ENCODE measurements at regions not wholly inside any gene's neighbourhood (a gene's known extent, or its start where the extent isn't known, plus 50 kb on each side); places are given as distances from the start of the nearest gene placed in this dataset.

DNA sequence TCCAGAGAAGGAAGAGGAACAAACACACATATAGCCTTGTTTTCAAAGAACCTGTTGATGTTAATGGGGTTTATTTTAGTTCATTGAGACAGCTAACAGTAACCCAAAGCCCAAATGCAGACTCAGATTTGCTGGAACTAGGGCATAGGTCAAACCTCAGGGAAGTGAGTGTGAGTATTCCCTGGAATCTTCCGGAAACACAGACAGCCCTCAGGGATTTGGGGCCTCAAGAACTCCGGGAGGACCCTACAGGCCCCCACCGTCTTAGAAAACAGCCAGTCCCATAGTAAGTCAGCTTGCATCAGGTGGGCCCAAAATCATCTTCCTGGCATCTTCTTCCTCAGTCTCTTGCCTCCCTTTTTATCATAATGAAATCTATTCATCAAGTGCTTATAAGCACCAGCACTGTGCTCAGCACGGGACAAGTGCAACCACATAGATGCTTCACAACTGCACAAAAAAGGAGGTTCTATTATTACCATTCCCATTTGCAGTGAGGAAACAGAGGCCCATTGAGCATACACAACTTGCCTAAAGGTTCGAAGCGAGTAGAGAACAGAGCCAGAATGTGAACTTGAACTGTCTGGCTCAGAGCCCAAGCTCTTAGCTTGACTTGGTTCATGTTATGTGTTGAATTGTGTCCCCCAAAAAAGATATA, 50.2 kb upstream of the BCL11A start:
- DNase-seq: no peak

DNA sequence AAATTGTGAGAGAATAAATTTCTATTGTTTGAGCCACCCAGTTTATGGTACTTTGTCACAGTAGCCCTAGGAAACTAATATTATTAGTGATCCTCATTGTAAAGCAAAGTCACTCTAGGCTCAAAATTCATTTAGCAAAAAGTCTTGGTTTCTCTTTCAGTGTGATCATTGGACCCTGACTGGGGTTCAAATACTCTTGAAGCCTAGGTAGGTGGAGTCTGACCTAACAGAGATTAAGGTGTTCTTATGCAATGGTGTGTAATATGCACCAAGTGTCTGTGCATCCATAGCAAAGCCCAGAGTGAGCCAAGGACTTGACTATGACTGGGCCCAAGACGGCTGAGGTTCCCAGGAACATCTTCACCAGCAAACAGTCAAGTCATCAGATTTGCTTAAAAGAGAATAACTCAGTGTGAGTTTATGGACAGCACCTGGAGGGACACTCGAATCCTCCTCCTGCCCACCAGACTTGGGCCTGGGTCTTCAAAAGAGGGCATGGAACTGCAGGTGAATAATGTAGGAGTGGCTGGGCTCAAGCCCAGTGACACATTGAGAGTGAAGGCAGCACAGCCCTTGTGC, 51.1 kb upstream of the BCL11A start:
- DNase-seq: no peak

DNA sequence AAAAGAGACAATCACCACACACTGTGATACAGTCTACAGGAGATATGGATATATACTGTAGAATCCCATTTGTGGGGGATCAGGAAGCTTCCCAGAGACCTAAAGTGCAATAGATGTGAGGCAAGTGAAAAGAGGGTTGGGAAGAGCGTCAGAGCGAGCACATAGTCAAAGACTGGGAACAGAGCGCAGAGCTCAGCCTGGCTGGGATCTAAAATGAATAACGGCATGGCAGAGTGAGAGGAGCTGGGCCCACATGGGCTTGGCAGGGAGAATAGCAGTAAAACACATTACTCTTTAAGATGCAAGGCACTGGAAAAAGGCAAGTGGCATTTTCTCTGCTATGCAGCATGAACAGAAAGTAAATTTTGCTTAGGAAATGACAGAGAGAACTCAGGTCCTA, 52.4 kb upstream of the BCL11A start:
- no peak for DNase-seq

DNA sequence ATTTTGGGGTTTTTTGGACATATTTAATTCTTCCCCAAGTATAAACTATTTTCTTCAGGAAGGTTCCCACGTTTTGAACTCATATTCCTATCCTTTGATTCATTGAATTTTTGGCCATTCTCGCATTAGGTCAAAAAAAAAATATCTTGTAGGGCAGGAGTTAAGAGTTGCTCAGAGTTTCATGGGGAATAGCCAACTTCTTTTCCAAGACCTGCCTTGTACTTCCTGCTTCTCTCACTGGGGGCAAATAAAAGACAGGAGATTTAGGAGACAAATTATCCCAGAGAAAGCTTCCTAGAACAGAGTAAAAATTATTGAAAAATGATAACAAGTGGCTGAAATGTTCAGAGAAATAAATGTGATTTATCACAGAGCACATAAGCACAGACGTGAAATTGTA, 55.2 kb upstream of the BCL11A start:
- DNase-seq: no peak

DNA sequence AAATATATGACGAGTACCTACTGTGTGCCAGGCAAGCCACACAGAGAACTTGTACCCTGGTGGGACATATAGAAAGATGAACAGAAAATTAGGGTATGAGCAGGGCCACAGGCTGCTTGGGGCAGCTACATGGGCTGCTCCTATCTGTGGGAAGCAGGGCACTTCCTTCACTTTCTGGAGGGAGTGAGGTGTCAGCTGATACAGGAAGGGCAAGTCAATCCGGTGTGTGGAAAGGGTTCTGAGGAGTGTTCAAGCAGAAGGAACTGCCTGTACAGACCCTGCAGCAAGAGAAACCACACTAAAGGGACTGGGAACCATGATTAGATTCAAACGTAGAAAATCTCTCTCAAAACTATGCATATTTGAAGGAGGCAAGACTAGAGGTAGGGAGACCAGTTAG, 58.6 kb upstream of the BCL11A start:
- no peak for DNase-seq

DNA sequence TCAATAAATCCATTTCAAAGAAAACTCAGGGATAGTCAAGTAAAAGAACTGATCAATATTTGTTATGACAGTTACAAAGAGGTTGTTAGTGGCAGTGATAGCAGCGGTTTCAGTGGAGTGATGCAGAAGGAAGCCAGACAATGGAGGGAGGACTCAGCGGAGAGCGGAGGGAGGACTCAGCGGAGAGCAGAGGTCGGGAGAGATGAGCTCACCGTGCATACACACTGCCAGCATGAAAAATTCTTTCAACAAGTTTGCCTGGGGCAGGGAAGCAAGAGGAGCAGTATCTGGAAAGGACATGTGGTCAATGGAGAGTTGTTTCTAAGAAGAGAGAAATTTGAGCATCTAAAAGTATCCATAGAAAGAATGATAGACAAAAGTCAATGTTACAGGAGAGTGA, 60.9 kb upstream of the BCL11A start:
- no peak for DNase-seq

DNA sequence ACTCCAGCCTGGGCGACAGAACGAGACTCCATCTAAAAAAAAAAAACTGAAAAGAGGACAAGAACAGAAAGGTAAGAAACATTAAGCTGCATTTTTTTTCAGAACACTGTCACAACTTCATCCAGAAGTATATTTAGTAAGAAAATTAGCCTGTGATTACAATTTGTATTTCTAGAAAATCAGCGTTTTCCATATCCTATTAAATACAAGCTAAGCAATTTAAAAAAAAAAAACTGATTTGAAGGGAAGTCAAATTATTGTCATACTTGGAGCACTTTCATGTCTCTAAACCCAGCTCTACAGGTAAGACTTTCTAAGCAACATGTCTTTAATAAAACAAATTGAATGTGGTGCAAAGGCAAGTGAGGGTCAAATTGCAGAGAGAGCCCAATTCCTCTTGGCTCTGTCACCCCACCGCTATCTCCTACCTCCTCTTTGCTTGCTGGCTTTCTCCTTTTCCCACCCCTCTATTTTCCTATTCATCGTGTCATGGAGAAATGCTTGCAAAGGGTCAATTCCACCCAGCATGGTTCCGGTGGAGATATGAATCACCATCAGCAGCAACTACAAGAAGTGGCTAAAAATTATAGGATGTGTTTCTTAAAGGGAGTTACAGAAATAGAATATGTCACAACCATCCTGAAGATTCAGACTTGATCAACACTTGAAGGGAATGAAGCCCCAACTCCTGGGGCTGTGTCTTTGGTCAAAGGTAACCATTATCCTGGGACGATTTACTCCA, 68.4 kb upstream of the BCL11A start:
- DNase-seq: no peak

DNA sequence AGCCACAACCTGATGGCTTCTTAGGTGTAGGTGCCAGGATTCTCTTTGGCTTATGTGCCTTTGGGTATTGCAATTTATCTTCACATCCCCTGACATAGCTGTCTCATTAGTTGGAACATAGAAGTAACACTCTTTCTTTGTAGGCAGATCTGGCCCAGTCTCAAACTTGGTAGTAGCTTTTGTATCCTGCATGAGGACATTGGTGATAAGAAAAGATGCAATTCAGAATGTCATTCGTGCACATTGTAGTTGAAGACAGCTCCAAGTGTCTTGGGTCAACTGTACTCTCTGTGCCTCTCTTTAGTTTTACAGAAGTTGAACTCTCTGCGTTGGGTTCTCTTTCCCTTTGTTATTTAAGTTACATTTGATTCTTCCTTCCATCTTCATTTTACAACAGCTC, 69.6 kb upstream of the BCL11A start:
- DNase-seq: no peak

DNA sequence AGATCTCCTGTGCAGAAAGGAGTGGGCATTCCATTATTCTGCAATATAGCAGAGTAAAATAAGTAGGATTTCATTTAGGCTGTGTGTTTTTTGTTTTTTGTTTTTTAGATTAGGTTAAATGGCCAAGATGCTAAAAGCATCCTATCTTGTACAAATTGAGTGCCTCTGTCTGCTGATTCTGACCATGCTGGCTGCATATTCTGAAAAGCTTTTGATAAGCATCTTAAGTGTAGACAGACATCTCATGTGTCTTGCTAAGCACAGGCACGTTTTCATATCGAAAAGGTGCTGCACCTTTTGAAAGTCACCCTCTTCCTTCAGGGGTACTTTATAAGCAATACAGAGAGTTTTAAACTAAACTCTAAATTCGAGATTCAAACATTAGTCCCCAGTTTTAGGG, 74.0 kb upstream of the BCL11A start:
- no peak for DNase-seq

DNA sequence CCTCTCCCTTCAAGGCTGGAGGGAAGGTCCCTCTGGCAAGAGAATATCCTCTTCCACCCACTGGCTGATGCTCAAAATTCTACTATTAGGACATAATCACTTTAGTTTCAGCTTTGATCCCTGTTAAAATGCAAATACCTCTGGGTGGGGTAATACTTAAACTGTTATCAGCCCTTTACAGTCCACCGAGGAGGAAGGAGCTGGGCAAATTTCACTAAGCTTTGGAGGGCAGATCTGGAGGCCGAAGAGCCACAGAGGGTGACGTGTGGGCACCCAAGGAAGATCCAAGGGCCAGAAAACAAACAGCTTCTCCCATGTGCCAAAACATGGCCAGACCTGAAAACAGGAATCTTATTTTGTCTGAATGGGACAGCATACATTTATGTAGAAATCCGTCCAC, 74.6 kb upstream of the BCL11A start:
- no peak for DNase-seq

DNA sequence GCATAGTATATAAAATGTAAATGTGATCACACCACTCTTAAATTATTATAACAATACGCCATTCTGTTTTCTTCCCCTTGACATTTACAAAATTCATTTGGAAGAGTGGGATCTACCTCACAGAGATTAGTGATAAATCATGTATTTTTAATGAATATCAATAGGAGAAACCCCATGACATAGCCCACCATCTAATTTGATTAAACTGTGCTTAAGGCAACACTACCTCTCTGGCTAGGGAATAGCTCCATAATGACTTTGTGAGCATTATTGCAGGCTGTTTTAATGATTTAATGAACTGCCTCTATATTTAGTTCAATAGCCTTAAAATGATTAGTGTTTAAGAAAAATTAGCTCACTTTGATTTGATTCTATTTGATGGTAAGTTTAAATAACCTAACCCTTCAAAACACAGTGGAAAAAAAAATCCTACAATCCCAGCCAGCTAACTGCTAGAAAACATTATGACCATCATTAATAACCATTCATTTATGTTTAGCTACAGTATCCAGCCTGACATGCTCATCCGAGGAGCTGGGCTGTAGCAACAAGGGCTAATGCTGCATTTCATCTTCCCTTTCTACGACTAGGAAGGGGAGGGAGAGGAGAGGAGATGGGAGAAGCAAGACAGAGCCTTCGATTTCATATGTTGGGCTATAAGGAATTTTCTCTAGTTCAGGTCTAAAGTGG, 75.3 kb upstream of the BCL11A start:
- no peak for DNase-seq

DNA sequence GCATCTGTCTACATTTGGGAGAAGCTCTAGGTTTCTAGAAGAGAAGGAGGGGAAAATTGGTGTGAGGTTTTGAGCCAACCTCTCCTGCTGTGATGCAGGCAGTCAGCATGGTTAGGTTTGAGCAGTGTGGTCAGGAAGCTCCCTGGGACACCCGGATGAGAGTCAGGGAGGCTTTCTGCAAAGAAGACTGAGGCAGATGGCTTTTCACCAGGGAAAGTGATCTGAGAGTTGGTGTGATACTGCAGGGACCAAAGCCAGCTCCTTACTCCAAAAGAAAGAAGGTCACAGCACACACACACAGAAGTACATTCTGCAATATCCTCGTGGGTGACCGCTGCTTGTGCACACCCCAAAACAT, 75.8 kb upstream of the BCL11A start:
- DNase-seq: no peak

DNA sequence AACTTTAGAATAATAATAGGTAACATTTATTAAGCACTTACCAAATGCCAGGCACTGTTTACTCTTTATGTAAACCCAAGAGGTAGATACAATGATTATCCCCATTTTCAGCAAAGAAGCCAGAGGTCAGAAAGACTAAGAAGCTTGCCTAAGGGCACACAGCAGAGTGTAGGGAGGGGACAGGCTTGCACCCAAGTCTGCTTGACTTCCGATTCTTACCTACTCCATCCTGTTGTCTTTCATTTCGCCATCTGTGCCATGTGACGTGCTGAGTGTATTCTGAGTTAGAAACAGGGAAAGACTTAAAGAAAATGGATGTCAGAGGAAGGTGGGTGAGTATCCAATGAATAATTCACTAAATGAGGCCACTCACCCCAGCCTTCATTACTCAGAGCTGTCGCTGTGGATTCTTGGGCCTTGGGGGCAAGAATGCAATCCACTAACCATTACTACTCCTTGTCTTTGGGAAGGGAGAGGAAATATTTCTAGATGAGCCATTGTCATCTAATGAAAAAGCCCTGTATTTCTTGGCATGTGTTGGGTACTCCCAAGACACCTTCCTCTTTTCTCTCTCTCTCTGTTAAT, 76.4 kb upstream of the BCL11A start:
- DNase-seq: no peak

DNA sequence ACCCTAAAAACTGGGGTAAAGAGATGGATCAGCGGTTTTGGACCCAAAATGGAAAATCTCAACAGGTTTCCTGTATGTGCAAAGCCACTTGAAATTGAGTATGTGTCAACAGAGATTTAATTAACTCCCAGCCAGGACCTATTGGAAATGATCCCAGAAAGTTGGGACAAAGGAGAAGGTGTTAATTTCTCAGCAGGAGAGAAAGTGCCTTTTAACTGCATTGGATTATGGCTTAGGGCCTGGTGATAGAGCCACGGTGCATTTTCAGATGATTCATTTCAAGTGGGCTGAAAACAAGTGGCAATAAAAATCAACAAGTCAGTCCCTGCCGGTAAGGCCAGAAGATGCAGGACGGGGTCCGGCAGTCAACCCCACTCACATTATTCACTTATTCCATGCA, 80.2 kb upstream of the BCL11A start:
- no peak for DNase-seq

DNA sequence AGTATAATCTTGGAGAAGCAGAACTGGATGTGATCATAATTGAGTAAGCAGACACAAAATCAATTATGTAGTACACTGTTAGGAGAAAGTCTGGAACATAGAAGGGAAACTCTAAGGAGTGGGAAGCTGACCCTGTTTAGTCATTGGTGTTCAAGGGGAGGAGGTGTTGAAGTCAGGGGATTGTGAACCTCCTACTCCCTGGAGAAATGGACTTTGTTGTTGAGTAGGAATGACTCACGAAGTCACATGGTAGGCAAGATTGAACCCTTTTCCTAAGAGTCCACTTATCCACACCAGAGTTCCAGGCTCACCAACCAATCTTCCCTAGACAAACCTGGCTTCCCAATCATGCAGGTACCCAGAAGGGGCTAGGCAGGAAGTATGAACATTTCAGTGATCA, 81.0 kb upstream of the BCL11A start:
- DNase-seq: no peak

DNA sequence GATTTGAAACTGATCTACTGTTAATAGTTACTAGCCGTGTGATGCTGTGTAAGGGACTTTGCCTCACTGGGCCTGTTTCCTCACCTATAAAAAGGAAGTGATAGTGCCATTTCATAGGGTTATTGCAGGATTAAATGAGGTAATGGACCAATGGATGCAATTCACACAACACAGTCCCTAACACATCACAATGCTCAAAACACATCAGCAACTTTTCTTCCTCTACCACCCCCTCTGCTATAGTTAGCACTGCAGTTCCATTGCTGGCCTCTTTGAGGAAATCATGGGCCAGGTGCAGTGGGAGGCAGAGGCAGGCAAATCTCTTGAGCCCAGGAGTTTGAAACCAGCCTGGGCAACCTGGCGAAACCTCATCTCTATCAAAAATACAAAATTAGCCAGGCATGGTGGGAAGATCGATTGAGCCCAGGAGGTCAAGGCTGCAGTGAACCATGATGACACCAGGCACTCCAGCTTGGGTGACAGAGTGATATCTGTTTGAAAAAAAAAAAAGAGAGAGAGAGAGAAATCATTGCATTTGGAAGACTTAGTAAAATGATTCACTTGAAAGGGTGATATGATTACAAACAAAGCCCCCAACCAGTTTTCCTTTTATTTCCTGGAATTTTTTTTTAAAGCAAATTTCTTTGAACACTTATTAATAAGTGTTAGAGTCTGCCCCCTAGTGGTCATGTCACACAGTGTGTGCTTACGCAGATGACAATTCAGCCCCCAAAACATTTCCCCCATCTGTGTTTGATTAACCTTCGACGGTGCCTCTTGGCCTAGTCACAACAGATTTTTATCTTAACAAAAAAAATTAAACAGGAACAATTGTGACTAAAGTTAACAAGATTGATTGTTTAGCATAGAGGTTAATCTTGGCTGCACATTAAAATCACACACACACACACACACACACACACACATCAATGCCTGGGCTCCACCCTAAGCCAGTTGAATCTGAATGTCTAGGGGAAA, 88.6 kb upstream of the BCL11A start:
- peak; percentile 27 for DNase-seq

DNA sequence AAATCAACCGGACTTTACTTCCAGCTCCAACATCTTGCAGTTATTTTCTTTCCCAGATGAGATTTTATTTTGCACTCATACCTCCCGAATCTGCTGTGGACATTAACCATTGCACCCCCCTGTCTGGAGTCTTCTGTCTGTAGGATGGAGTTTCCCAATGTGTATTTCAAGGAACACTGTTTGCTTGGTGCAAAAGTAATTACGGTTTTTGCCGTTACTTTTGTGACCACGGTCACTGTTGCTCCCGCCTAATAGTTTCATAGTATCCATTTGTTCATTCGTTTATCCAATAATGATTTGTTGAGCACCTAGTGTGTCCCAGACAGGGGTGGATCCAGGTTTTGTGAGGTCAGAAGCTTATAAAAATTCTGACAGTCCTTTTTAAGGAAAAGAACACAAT, 90.3 kb upstream of the BCL11A start:
- no peak for DNase-seq

DNA sequence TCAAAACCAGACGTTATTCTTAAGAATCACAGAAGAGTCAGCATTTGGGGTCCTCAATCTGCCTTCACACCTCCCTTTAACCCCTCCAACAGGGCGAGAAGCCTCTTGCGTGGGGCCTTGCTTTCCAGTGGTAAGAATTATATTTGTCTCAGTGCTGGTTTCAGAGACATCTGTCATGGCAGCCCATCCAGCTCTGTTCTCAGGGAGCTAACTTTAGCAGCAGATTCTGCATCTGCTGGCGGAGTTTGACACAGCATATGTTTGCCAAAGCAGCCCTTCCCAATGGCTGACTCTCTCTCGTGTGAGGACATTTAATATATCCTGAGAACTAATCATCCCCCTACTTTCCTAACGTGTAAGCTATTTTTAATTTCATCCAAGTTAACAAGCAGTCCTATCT, 91.5 kb upstream of the BCL11A start:
- no peak for DNase-seq

DNA sequence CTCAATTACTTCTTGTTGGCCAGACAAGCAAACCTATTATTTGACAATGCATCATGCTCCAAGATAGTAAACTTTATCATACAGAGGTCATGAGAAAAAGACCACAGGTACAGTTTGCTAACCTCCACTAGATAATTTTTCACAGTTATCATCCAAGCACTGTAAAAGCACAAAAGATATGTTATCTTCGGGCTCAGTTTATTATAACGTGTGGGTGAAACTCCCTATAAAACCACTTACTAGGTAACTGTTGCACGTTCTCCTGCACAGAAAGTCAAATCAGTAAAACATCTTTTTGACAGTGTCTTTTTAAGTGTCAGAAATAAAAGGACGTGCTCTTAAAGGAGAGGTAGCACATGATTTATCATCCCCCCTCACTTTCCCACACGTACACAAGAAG, 94.7 kb upstream of the BCL11A start:
- no peak for DNase-seq

DNA sequence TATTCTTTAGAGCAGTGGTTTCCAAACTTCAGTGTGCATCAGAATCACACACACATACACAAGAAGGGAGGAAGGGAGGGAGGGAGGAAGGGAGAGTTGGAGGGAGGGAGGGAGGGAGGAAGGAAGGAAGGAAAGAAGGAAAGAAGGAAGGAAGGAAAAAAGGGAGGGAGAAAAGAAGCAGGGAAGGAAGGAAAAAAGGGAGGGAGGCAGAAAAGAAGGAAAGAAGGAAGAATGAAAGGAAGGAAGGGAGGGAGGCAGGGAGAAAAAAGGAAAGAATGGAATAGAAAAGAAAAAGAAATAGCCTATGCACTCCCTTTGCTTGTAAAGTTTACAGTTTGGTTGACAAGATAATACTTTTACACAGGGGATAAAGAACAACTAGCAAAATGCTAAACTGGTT, 96.3 kb upstream of the BCL11A start:
- DNase-seq: no peak

DNA sequence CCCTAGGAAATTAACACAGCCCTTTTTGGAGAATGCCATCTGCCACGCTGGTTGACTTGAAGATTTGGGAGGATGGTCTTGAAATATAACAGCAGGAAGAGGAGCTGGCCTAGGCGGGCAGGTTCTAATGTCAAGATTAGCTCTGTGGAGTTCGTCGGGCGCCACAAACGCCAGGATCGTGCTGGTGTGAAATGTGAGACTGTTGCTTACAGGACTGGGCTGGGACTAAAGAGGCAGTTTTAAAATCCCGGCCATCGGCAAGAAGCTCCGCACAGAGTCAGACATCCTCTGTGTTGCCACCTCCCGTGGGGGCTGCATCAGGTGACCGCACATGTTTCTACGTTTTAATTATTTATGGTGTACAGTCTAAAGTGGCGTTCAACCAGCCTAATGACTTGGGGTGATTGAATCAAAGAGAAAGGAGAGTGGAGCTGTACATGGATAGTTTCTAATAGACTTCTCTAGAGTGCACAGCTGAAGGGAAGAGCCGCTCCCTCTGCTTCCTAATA, 99.4 kb upstream of the BCL11A start:
- DNase-seq: no peak

DNA sequence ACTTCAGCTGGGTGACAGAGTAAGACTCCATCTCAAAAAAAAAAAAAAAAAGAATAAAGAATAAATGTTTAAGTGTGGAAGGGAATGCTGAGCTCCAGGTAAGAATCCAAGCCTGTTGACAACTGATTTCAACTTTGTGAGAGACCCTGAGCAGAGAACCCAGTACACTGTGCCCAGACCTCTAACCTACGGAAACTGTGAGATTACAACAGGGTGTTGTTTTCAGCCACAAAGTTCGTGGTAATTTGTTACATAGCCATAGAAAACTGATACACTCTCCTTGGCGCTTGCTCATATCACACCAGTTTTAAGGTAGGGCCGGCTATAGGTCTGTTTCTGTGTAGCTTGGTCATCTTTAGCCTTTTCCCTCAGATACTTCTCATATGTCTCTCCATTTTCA, 98.4 kb upstream of the PAPOLG start:
- no peak for DNase-seq

All from DMS 273 treated with DMSO at 0.1 percent for 48 hours (cell line).